ENCODE measurements at regions not wholly inside any gene's neighbourhood (a gene's known extent, or its start where the extent isn't known, plus 50 kb on each side); places are given as distances from the start of the nearest gene placed in this dataset.

GRCh38 chr3:117531078-117531767 lies 821.6 kb downstream of the TUSC7 start:
- no peak overlapping the region for H4K91ac ChIP-seq (ENCODE audit: low read length)
- H3K14ac ChIP-seq (ENCODE audit: low read length in 2 of 2) = no peak overlapping the region
- H2BK120ac ChIP-seq (ENCODE audit: low read depth, low read length) = no peak overlapping the region
- H3K27me3 ChIP-seq (ENCODE audit: control insufficient read depth in 1 of 2, insufficient read depth in 1 of 2, low read length in 2 of 2) = no peaks in the 10 kb centered on the region
- H3K9me3 ChIP-seq (ENCODE audit: control insufficient read depth, low read length) = no peaks in the 10 kb centered on the region
- no peak overlapping the region for H4K8ac ChIP-seq (ENCODE audit: low read length)
- no peak overlapping the region for H3K18ac ChIP-seq (ENCODE audit: low read depth in 1 of 2, low read length in 2 of 2)
- DNase-seq = no peak
- 75% methylated on average over 8 of the region's 8 CpGs for WGBS
- H2BK12ac ChIP-seq (ENCODE audit: low read length in 2 of 2) = no peak overlapping the region
- no peaks in the 10 kb centered on the region for H3K4me1 ChIP-seq (ENCODE audit: control insufficient read depth, insufficient read depth, low read depth, low read length)
- H2AK5ac ChIP-seq (ENCODE audit: low read length, severe bottlenecking) = no peak overlapping the region
- H3K4me2 ChIP-seq (ENCODE audit: low read length, poor library complexity, severe bottlenecking) = no peak overlapping the region
- H2BK5ac ChIP-seq (ENCODE audit: low read depth, low read length, poor library complexity, severe bottlenecking) = no peak overlapping the region
- H2AFZ ChIP-seq (ENCODE audit: low read depth, low read length) = no peak overlapping the region
- H3K23ac ChIP-seq (ENCODE audit: low read length in 2 of 2) = no peak overlapping the region
- H3K4me3 ChIP-seq (ENCODE audit: insufficient read depth in 1 of 2, low read depth in 1 of 2, low read length in 2 of 2) = no peak overlapping the region
- H3K4ac ChIP-seq (ENCODE audit: low read depth in 1 of 2, low read length in 2 of 2) = no peak overlapping the region
- no peak overlapping the region for H3K9ac ChIP-seq (ENCODE audit: low read length)
- H3K36me3 ChIP-seq (ENCODE audit: control insufficient read depth in 1 of 2, insufficient read depth in 2 of 2, low read depth in 1 of 2, low read length in 2 of 2) = no peaks in the 10 kb centered on the region
- H2BK15ac ChIP-seq (ENCODE audit: low read depth, poor library complexity, severe bottlenecking) = no peak overlapping the region
- no peak overlapping the region for H3K27ac ChIP-seq (ENCODE audit: low read length, poor library complexity, severe bottlenecking)
- no peaks in the 10 kb centered on the region for H3K79me1 ChIP-seq (replicated peaks; ENCODE audit: low read length, poor library complexity, severe bottlenecking)

DNA sequence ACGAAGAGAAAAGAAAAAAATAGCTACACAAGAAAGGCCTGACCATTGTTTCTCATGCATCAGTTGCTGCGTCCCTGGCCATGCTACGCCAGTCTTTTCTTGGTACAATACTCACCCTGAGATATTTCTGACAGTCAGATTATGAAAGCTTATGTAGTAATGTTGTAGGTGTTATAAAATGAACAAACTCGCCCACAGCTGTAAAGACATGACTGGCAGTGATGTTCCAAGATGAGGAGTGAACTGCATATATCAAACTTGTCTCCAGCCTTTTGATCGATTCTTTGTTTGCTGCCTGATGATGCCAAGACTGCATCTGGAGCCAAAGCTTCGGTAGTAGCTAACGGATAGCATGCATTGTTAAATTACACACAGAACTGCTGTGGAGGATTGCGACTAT lies 822.7 kb downstream of the TUSC7 start:
- H2AFZ ChIP-seq (ENCODE audit: low read depth, low read length) = no peak overlapping the region
- no peak overlapping the region for H3K4me3 ChIP-seq (ENCODE audit: insufficient read depth in 1 of 2, low read depth in 1 of 2, low read length in 2 of 2)
- H3K4ac ChIP-seq (ENCODE audit: low read depth in 1 of 2, low read length in 2 of 2) = no peak overlapping the region
- no peak overlapping the region for H2BK120ac ChIP-seq (ENCODE audit: low read depth, low read length)
- no peak overlapping the region for H3K18ac ChIP-seq (ENCODE audit: low read depth in 1 of 2, low read length in 2 of 2)
- H2AK5ac ChIP-seq (ENCODE audit: low read length, severe bottlenecking) = no peak overlapping the region
- no peak overlapping the region for H3K9ac ChIP-seq (ENCODE audit: low read length)
- H4K91ac ChIP-seq (ENCODE audit: low read length) = no peak overlapping the region
- no peak overlapping the region for H2BK15ac ChIP-seq (ENCODE audit: low read depth, poor library complexity, severe bottlenecking)
- H2BK12ac ChIP-seq (ENCODE audit: low read length in 2 of 2) = no peak overlapping the region
- no peak overlapping the region for H3K14ac ChIP-seq (ENCODE audit: low read length in 2 of 2)
- no peak overlapping the region for H3K27ac ChIP-seq (ENCODE audit: low read length, poor library complexity, severe bottlenecking)
- no peaks in the 10 kb centered on the region for H3K36me3 ChIP-seq (ENCODE audit: control insufficient read depth in 1 of 2, insufficient read depth in 2 of 2, low read depth in 1 of 2, low read length in 2 of 2)
- H2BK5ac ChIP-seq (ENCODE audit: low read depth, low read length, poor library complexity, severe bottlenecking) = no peak overlapping the region
- no peak overlapping the region for H3K23ac ChIP-seq (ENCODE audit: low read length in 2 of 2)
- 95% methylated on average over 8 of the region's 8 CpGs for WGBS
- H3K4me1 ChIP-seq (ENCODE audit: control insufficient read depth, insufficient read depth, low read depth, low read length) = no peaks in the 10 kb centered on the region
- no peaks in the 10 kb centered on the region for H3K27me3 ChIP-seq (ENCODE audit: control insufficient read depth in 1 of 2, insufficient read depth in 1 of 2, low read length in 2 of 2)
- DNase-seq = no peak
- no peaks in the 10 kb centered on the region for H3K79me1 ChIP-seq (replicated peaks; ENCODE audit: low read length, poor library complexity, severe bottlenecking)
- H3K9me3 ChIP-seq (ENCODE audit: control insufficient read depth, low read length) = no peaks in the 10 kb centered on the region
- no peak overlapping the region for H4K8ac ChIP-seq (ENCODE audit: low read length)
- no peak overlapping the region for H3K4me2 ChIP-seq (ENCODE audit: low read length, poor library complexity, severe bottlenecking)

DNA sequence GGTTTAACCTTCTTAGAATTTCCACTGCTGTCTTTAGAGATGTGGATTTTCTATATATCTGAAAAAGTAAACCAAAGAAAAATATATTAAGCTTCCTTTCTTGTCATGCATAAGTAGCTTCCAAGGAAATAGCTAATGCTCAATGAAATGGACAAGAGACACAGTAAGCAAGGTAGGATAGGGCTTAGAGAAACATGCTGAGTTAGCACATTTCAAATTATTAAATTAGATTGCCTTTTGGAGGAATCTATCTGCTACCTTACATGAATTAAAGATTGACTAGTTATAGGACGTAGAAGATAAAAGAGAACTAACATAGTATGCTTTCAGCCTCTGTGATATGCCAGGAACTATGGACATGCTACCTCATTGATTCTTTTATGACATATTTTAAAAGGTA lies 824.6 kb downstream of the TUSC7 start:
- Histone ChIP-seq H4K8ac (ENCODE audit: low read length) (no peak overlapping the region), H2BK120ac (ENCODE audit: low read depth, low read length) (no peak overlapping the region), H2BK5ac (ENCODE audit: low read depth, low read length, poor library complexity, severe bottlenecking) (no peak overlapping the region), H3K36me3 (ENCODE audit: control insufficient read depth in 1 of 2, insufficient read depth in 2 of 2, low read depth in 1 of 2, low read length in 2 of 2) (no peaks in the 10 kb centered on the region), H3K14ac (ENCODE audit: low read length in 2 of 2) (no peak overlapping the region), H3K4me2 (ENCODE audit: low read length, poor library complexity, severe bottlenecking) (no peak overlapping the region), H2AFZ (ENCODE audit: low read depth, low read length) (no peak overlapping the region), H2BK15ac (ENCODE audit: low read depth, poor library complexity, severe bottlenecking) (no peak overlapping the region), H2BK12ac (ENCODE audit: low read length in 2 of 2) (no peak overlapping the region), H3K4me3 (ENCODE audit: insufficient read depth in 1 of 2, low read depth in 1 of 2, low read length in 2 of 2) (no peak overlapping the region), H2AK5ac (ENCODE audit: low read length, severe bottlenecking) (no peak overlapping the region), H3K27me3 (ENCODE audit: control insufficient read depth in 1 of 2, insufficient read depth in 1 of 2, low read length in 2 of 2) (no peaks in the 10 kb centered on the region), H3K4ac (ENCODE audit: low read depth in 1 of 2, low read length in 2 of 2) (no peak overlapping the region), H3K18ac (ENCODE audit: low read depth in 1 of 2, low read length in 2 of 2) (no peak overlapping the region), H3K9me3 (ENCODE audit: control insufficient read depth, low read length) (no peaks in the 10 kb centered on the region), H3K4me1 (ENCODE audit: control insufficient read depth, insufficient read depth, low read depth, low read length) (no peaks in the 10 kb centered on the region), H3K9ac (ENCODE audit: low read length) (no peak overlapping the region), H3K79me1 (replicated peaks; ENCODE audit: low read length, poor library complexity, severe bottlenecking) (no peaks in the 10 kb centered on the region), H4K91ac (ENCODE audit: low read length) (no peak overlapping the region), H3K27ac (ENCODE audit: low read length, poor library complexity, severe bottlenecking) (no peak overlapping the region), H3K23ac (ENCODE audit: low read length in 2 of 2) (no peak overlapping the region)
- no peak for DNase-seq
- WGBS = no CpG with 5 or more reads among the region's 1 CpG

DNA sequence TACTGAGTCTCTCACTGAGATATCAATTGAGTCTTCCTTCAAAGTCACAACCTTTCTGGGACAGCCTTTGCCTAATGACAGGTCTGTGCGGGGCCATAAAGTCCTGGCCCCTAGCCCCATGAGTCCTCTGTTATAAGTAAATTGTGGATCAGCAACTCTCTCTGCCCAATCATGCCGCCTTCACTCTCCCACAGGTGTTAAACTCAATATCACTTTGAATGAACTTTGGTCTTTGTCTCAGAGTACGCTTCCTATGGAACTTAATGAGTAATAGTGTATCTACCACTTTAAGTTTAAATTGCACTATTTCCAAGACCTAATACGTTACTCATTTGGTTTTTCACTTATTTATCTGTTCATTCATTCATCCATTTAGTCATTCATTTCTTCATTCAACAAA lies 826.4 kb downstream of the TUSC7 start:
- no peak overlapping the region for H3K4ac ChIP-seq (ENCODE audit: low read depth in 1 of 2, low read length in 2 of 2)
- H3K9ac ChIP-seq (ENCODE audit: low read length) = no peak overlapping the region
- H2AFZ ChIP-seq (ENCODE audit: low read depth, low read length) = no peak overlapping the region
- H4K8ac ChIP-seq (ENCODE audit: low read length) = no peak overlapping the region
- H3K4me2 ChIP-seq (ENCODE audit: low read length, poor library complexity, severe bottlenecking) = no peak overlapping the region
- no peaks in the 10 kb centered on the region for H3K79me1 ChIP-seq (replicated peaks; ENCODE audit: low read length, poor library complexity, severe bottlenecking)
- 98% methylated on average over 3 of the region's 4 CpGs for WGBS
- H2BK15ac ChIP-seq (ENCODE audit: low read depth, poor library complexity, severe bottlenecking) = no peak overlapping the region
- no peak overlapping the region for H3K14ac ChIP-seq (ENCODE audit: low read length in 2 of 2)
- no peak overlapping the region for H2AK5ac ChIP-seq (ENCODE audit: low read length, severe bottlenecking)
- no peak overlapping the region for H3K23ac ChIP-seq (ENCODE audit: low read length in 2 of 2)
- no peaks in the 10 kb centered on the region for H3K4me1 ChIP-seq (ENCODE audit: control insufficient read depth, insufficient read depth, low read depth, low read length)
- H3K9me3 ChIP-seq (ENCODE audit: control insufficient read depth, low read length) = no peaks in the 10 kb centered on the region
- H2BK12ac ChIP-seq (ENCODE audit: low read length in 2 of 2) = no peak overlapping the region
- no peak for DNase-seq
- H3K27me3 ChIP-seq (ENCODE audit: control insufficient read depth in 1 of 2, insufficient read depth in 1 of 2, low read length in 2 of 2) = no peaks in the 10 kb centered on the region
- no peak overlapping the region for H3K27ac ChIP-seq (ENCODE audit: low read length, poor library complexity, severe bottlenecking)
- H2BK5ac ChIP-seq (ENCODE audit: low read depth, low read length, poor library complexity, severe bottlenecking) = no peak overlapping the region
- no peak overlapping the region for H3K4me3 ChIP-seq (ENCODE audit: insufficient read depth in 1 of 2, low read depth in 1 of 2, low read length in 2 of 2)
- no peak overlapping the region for H3K18ac ChIP-seq (ENCODE audit: low read depth in 1 of 2, low read length in 2 of 2)
- no peak overlapping the region for H4K91ac ChIP-seq (ENCODE audit: low read length)
- no peaks in the 10 kb centered on the region for H3K36me3 ChIP-seq (ENCODE audit: control insufficient read depth in 1 of 2, insufficient read depth in 2 of 2, low read depth in 1 of 2, low read length in 2 of 2)
- H2BK120ac ChIP-seq (ENCODE audit: low read depth, low read length) = no peak overlapping the region

All from mesenchymal stem cell (in vitro differentiated cells and primary cell).